ENCODE measurements at regions not wholly inside any gene's neighbourhood (a gene's known extent, or its start where the extent isn't known, plus 50 kb on each side); places are given as distances from the start of the nearest gene placed in this dataset.

- TF ChIP-seq, protein P1, sequence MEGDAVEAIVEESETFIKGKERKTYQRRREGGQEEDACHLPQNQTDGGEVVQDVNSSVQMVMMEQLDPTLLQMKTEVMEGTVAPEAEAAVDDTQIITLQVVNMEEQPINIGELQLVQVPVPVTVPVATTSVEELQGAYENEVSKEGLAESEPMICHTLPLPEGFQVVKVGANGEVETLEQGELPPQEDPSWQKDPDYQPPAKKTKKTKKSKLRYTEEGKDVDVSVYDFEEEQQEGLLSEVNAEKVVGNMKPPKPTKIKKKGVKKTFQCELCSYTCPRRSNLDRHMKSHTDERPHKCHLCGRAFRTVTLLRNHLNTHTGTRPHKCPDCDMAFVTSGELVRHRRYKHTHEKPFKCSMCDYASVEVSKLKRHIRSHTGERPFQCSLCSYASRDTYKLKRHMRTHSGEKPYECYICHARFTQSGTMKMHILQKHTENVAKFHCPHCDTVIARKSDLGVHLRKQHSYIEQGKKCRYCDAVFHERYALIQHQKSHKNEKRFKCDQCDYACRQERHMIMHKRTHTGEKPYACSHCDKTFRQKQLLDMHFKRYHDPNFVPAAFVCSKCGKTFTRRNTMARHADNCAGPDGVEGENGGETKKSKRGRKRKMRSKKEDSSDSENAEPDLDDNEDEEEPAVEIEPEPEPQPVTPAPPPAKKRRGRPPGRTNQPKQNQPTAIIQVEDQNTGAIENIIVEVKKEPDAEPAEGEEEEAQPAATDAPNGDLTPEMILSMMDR (IDR thresholded peaks at IDR 0.05; ENCODE audit: insufficient read depth, low read length, poor library complexity, severe bottlenecking) = no peak
- no peak for TF ChIP-seq EZH2phosphoT487 (conservative IDR thresholded peaks at IDR 0.05; ENCODE audit: low read length)
These were observed 206.0 kb upstream of the TNP1 start for GRCh38 chr2:217065695-217066405.

Measured in SU-DHL-6 (cell line).